NOMO-1 (cell line): ENCODE measurements at regions not wholly inside any gene's neighbourhood (a gene's known extent, or its start where the extent isn't known, plus 50 kb on each side); places are given as distances from the start of the nearest gene placed in this dataset.

Experiments
- DNase-seq, 2 experiments: peaks; one replicate each; lab custom pipeline; 2025; ENCODE audit not compliant: unreplicated experiment in 2 of 2; lab: John Stamatoyannopoulos, UW

DNA sequence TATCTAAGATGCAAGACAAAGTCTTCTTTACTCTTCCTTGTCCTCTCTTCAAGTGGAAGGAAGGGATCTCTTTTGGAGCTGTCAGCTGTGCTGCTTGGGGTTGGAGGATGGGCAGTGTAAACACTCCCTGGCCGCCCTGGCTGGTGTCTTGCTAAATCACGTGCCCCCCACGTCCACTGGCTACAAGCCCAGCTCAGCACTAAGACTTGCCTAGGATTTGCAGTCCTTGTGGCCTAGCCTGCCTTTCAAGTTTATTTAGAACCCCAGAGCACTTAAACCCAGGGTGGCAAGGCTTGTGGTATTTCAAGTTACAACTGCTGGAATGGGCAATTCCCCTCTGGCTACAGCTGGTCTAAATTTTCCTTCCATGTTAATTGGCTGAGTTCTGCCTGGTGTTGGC lies 272.4 kb upstream of the MYO3A start:
- no peak for DNase-seq

DNA sequence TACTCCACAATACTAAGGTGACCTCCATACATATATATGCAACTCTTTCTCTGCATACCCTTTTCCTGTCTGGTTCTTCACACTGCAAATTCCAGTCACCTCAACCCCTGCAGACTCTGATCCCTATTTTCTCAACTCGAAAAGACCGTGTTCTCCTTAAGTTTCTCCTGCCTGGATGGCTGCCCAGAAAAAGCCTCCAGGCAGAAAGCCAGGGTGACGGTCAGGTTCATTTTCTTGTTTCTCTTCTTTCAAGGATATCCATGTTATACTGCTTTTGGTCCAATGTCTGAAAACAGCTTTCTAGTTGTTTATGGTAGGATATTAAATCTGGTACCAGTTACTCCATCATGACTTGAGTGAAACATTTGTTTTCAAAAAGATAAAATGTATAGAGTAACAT lies 267.8 kb upstream of the MYO3A start:
- DNase-seq = no peak

DNA sequence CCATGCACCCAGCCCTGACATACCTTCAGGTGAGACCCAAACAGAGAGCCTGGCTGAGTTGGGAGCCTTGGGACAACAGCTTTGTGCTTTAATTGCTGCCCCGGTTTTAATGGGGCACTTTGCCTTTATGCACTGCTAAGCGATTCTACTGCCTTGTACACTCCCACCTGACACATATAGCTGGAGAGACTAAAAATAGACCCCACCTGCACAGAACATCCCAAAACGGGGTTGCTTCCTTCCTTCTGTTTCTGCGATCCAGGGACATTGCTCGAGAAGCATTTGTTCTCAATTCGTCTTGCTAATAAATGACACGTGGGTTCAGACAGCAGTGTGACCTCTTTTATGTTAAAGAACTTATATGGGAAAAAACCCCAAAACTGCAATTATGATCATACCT lies 258.8 kb upstream of the MYO3A start:
- no peak for DNase-seq

DNA sequence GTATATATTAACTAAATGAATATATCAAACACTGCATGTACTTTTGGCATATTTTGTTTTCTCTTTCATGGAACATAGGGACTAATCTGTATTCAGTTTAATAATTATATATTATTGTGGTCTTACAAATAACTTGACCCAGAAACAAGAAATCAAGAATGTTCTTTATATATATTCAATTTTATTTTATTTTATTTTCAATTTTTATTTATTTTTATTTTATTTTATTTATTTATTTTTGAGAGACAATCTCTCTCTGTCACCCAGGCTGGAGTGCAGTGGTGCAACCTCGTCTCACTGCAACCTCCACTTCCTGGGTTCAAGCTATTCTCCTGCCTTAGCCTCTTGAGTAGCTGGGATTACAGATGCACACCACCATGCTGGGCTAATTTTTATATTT lies 258.4 kb upstream of the MYO3A start:
- DNase-seq = no peak

DNA sequence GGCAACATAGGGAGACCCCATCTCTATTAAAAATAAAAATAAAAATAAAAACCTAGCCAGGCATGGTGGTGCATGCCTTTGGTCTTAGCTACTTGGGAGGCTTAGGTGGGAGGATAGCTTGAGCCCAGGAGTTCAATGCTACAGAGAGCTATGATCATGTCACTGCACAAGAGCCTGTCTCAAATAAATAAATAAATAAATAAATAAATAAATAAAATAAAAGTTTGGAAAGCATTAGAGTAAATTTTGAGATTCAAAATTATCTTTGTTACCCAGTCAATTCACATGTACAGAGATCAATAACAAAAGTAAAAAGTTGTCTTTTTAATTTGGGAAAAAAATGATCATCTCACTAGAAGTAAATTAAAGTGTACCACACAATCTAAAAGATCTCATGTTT lies 255.8 kb upstream of the MYO3A start:
- DNase-seq = no peak

DNA sequence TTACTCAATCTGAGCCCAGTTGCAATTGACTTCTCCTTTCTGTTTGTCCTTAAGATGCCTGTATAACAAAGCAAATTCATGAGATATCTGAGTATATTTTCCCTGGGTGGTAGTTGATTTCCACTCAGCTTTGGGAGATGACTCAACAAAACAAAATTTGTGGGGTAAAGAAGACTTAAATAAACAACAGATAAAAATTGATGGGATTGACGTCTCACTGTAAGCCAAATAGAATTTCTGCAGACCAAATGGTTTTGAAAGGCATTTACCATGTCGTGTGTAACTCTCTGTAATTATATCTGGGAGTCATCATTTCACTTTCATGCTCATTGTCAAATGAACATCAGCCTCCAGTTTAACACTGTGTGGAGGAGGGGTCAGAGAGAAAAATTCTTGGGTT lies 255.4 kb upstream of the MYO3A start:
- DNase-seq = no peak

DNA sequence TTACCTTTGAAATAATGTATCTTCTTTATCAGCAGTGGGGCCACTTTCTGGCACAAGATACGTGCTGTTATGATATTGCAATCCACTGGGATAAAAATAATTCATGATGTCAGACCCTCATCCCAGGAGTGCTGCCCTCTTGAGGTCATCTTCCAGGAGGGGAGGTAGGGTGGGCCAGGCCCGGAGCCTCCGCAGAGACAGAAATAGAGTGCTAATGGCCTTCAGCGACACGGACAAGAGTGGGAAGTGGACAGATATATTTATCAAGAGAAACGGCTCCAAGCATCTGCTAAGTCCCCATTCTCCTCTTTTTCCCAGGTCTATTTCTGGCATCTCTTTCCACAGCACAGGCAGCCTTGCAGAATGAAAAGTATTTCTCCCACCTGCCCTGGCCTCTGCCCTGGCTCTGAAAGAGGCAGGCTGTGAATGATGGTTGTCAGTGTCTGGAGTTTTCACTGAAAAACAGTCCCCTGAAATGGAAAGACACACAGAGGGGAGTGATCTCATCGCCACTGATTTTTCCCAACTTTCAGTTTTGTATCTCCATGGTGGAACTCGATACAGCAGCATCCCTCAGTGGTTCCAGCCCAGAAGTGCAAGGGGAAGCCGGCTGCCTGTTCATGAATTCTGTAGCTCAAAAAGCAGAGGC lies 251.7 kb upstream of the MYO3A start:
- no peak for DNase-seq

DNA sequence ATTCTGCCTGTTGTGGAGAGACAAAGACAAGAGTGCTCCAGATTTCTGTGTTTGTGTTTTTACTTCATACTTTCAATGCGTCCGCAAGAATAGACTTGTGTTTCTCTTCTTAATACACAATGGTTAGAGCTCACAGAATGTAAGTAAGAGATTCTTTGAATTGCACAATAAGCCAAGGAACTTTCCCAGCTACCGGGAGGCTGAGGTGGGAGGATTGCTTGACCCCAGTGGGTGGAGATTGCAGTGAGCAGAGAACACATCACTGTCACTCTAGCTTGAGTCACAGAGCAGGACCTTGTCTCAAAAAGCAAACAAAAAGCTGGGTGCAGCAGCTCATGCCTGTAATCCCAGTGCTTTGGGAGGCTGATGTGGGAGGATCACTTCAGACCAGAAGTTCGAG lies 250.7 kb upstream of the MYO3A start:
- DNase-seq = no peak

DNA sequence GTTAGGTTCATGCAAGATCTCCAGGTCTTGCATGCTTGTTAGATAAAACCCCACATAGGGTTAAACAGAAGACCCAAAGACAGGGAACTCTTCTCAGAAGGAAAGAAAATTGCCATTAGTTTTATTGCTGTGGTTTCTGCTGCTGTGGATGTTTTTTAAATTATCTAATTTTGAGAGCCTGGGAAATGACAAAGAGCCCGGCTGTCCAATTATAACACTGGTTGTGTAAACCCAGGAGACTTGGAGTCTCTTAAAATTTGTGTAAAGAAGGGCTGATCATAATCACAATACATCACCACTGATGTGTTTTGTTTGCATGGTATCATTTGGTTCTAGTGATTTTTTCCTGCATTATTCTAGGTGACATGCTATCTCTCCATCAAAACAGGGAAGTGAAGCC lies 246.5 kb upstream of the MYO3A start:
- DNase-seq = no peak

DNA sequence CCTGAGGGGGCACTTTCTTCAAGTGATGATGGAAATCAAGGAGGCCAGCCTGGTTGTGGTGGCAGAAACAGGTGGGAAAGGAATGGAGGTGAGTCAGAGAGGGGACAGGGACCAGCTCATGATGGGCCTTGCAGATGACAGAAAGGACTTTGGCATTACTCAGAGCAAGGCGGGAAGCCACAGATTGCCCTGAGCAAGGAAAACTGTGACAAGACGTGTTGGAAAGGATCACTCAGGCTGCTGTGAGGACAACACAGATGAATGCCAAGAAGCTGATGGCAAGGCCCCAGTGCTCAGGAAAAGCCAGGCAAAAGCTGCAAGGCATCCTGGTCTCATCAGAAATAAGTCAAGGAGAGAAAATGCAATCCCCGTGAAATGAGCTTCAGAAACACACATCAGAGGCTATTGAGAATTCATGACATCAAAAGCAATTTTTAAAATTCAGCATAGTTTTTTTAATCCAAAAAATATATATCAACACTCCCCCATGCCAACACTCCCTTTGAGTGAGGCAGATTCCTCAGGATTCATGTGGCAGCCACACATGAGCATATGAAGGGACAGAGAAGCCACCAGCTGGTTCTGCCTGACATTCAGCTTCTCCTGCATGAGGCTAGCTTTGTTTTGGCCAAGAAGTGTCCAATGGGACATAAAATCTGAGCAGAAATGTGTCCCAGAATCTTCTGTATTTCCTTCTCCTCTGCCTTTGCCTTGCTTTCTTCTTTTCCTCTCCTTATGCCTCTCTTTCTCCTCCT lies 244.5 kb upstream of the MYO3A start:
- no peak for DNase-seq

DNA sequence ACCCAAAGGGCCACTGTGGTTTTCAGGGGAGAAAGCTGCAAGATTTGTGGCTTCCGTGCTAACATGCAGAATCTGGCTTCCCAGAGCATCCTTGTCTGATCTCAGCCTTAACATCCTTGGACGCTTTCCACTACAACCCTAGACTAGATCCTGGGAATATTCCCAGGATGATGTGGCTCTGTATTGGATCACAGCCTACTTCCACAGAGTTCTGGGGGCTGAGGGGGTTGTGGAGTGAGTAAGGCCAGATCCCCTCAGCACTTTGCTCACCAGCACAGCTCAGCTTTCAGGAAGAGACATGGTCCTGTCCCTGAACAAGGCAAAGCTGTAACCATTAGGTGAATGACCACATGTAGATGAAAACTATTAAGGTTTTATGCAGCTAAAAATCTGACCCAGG lies 241.3 kb upstream of the MYO3A start:
- DNase-seq = no peak

DNA sequence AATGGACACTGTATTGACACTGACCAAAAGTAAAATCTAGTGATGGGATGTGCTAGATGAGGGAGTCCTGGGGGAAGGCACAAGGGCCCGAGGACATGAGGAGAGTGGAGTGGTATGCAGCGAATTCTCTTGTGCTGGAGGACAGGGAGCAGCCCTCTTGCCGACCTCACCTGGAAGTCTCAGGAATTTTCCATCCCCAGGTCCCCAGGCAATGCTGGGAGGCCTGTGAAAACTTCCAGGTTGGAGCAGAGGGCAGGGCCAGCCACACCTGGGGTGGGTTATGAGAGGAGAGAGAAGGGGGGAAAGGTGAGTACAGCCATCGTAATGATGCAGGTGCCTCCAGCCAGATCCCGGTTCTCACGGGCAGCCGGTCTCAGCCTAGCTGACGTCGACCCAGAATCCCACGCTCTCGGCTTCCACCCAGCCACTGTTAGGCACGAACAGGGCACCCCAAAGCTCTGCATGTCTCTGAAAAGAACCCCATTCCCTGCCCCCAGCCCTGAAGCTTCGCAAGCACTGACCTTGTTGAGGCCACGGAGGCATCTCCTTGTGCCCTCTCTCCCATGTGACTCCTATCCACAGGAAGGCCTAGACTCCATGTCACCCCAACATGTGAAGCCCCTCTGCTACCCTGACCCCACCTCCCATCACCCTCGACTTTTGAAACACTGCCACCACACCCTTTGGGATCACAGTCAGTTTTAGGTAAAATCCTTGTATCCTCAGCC lies 239.7 kb upstream of the MYO3A start:
- DNase-seq = no peak

DNA sequence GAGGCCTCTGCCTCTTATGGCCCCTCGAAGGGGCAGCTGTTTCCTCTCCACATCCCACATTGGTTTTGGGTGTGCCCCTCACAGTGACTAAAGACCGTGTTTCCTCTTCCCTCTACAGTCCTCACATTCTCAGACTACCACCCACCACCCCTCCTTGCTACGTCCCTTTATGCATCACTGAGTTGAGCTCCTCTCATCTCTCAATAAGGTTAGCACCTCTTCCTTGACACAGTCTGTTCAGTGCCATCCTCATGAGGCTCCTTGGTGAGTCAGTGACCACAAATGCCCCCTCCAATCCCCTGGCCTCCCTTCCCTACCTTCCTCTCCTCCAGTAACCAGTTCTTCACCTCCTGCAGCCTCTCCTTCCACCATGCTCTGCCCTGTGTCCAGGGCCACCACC lies 239.1 kb upstream of the MYO3A start:
- no peak for DNase-seq

DNA sequence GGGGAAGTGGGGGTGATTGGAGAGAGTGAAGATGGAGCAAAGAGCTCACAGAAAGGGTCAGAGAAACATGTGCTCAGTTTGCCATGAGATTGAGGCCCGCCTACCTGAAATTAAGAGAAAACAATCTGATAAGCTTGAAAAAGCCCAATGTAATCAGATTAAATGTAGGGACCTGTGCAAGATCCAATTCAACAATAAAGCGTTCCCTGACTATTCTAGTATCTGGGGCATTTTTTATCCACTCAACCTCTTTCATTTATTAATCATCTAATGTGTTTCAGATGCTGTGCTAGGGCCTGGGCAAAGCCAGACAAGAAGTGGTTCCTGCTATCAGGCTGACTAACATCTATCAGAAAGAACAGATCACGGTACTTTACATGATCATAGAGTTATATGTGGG lies 238.4 kb upstream of the MYO3A start:
- no peak for DNase-seq

DNA sequence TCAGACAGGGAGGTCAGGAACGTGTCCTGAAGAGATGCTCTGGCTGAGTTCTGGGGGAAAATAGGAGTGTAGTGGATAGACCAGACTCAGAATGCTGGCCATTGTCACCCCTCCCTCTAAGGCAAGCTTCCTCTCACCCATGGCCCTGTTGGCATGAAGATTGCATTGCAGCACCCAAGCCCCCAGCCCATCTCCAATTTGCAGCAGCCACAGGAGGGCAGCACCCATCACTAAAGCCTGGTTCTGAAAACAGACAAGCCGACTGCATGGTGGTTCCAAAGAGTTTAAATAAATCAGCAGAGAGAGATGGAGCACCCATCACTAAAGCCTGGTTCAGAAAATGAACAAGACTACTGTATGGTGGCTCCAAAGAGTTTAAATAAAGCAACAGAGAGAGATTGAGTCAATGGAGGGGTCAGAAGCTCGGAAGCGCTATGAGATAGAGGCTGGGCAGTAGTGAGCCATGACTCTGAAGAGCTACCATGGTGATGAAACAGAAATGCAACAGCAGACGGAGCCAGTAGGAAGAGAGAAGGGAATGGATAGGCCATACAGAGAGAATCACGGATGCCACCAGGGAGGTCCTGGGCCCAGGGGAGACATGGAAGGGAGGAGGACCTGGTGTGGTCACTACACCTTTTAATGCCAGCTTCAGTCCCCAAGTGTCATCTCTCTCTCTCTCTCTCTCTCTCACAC lies 237.9 kb upstream of the MYO3A start:
- DNase-seq = no peak

DNA sequence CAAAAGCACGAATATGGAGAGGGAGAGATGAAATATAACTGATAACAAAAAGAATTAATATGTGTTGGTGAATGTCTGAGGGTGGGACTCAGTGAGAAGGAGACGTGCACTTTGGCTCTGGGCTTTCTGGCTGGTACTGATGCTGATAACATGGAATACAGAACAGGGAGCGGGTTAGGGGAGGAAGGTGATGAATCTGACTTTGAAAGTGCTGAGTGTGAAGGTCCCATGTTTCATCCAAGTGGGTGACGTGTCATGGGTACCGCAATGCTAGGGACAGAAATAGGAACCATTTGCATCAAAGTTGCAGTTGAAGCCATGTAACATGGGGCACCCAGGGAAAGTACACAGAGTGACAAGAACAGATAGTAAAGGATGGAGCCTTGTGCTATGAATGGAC lies 236.6 kb upstream of the MYO3A start:
- no peak for DNase-seq

DNA sequence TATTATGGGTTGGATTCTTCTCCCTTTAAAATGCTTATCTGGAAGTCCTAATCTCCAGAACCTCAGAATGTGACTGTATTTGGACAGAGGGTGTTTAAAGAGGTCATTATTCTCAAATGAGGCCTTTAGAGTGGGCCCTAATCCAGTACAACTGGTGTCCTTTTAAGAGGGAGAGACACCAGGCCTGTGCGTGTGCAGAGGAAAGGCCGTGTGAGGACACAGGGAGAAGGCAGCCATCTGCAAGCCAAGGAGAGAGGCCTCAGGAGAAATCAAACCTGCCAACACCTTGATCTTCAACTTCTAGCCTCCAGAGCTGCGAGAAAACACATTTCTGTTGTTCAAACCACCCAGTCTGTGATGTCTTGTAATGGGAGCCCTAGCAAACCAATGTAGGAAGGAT lies 235.4 kb upstream of the MYO3A start:
- no peak for DNase-seq

DNA sequence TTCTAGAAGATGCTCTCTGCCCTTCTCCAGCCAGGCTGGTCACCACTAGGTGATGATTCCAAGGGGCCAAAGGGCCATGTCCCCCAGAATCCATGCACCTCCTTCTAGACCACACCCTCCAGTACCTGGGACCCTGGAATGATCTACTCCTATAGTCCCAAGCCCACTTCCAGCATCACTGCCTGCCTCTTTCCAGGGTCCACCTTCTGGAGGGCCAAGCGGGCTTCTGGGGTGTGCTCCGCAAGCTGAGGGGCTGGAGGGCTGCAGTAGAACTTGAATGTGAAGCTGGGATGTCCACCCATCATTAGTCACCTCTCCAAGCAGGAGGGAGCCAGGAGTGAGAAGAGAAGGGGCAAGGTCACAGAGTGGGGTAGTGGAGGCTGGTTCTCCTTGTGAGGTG lies 234.4 kb upstream of the MYO3A start:
- DNase-seq = no peak

DNA sequence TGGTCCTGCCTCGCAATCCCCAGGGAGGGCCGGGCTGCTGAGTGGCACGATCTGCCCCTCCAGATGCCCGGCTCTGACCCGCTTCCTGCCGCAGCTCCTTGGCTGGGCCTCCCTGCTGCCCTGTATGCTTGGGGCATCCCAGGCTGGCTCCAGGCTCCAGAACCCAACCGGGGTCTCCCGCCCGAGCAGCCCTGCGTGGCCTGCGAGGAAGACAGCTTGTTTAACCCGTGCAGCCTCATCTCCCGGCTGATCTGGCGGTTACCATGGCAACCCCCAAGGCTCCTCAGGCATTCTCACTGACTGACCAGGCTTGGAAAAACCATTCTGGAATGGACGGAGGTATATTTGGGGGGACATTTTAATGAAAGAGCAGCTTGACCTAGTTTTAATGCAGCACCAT lies 232.4 kb upstream of the MYO3A start:
- DNase-seq = no peak

DNA sequence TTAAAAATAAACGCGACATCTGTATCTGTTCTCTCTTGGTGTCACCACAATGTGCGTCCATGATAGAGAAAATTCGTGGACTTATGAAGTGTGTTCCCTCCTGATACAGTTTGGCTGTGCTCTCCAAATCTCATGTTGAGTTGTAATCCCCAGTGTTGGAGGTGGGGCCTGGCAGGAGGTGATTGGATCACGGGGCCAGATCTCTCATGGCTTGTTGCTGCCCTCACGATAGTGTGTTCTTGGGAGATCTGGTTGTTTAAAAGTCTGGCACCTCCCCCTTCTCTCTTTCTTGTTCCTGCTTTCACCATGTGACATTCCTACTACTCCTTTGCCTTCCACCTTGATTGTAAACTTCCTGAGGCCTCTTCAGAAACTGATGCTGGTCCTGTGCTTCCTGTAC lies 229.4 kb upstream of the MYO3A start:
- DNase-seq = no peak

DNA sequence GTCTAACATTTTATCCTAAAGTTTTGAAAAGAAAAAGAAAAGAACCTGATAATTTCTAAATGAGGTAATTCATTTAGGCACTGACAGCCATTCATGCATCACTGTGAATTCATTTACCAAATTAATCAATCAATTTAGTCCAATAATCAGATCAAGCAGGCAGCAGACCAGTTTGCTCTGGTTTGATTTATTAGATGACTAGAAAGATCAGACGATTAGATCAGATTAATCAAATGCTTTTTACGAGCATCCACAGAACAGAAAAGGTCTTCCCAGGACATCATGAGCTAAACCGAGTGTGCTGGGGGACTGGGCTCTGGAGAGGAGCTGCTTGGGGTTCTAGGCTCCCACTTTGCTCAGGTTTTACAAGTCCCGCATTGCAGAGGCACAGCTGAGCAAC lies 226.5 kb upstream of the MYO3A start:
- no peak for DNase-seq
